ENCODE measurements at regions not wholly inside any gene's neighbourhood (a gene's known extent, or its start where the extent isn't known, plus 50 kb on each side); places are given as distances from the start of the nearest gene placed in this dataset.

- Histone ChIP-seq H3K36me3 (ENCODE audit: control insufficient read depth in 2 of 2, extremely low read depth in 1 of 2, insufficient read depth in 2 of 2, low read length in 2 of 2) (no peaks in the 10 kb centered on the region), H2AFZ (ENCODE audit: control insufficient read depth, low read length) (no peak overlapping the region), H3K79me2 (ENCODE audit: control insufficient read depth, insufficient read depth, low read length) (no peaks in the 10 kb centered on the region), H3K9ac (ENCODE audit: control insufficient read depth, extremely low read depth, insufficient read depth, low read length) (no peak overlapping the region), H3K4me2 (ENCODE audit: control insufficient read depth, extremely low read depth, insufficient read depth, low read depth, low read length) (no peak overlapping the region), H3K27me3 (ENCODE audit: control insufficient read depth, extremely low read depth, insufficient read depth, low read length) (no peaks in the 10 kb centered on the region), H3K9me1 (ENCODE audit: control insufficient read depth, extremely low read depth, insufficient read depth, low read length) (no peaks in the 10 kb centered on the region), H4K20me1 (ENCODE audit: control insufficient read depth, extremely low read depth, insufficient read depth, low read length) (no peaks in the 10 kb centered on the region), H3K4me3 (ENCODE audit: control insufficient read depth in 2 of 3, extremely low read depth in 1 of 3, insufficient read depth in 2 of 3, low read depth in 1 of 3, low read length in 3 of 3) (no peak overlapping the region), H3K4me1 (ENCODE audit: control insufficient read depth, extremely low read depth, insufficient read depth, low read length) (peaks cover 11% of the 10 kb centered on the region), H3K27ac (ENCODE audit: control insufficient read depth, insufficient read depth, low read length) (no peak overlapping the region), H3K9me3 (ENCODE audit: control insufficient read depth, low read depth, low read length) (no peaks in the 10 kb centered on the region)
- dilution Hi-C loops (cut with MboI; ENCODE audit: extremely low pct_ligation_motif_present, low sequenced_read_pairs) = no loop called here
- no peak for DNase-seq (ENCODE audit: low read depth, low spot score)
- FAIRE-seq = no peak
- no peak for TF ChIP-seq EZH2 (IDR thresholded peaks at IDR 0.05; ENCODE audit: low read length)
- TF ChIP-seq CTCF (optimal IDR thresholded peaks at IDR 0.05 in 1 of 3, IDR thresholded peaks at IDR 0.05 in 1 of 3, conservative IDR thresholded peaks at IDR 0.05 in 1 of 3; ENCODE audit: extremely low read depth in 1 of 3, insufficient read depth in 2 of 3, low read length in 3 of 3) = no peak
These were observed 1032.4 kb downstream of the MCTP2 start for GRCh38 chr15:95263751-95264150.

GRCh38 chr15:95265419-95265997 lies 1034.1 kb downstream of the MCTP2 start:
- H2AFZ ChIP-seq (ENCODE audit: control insufficient read depth, low read length) = no peak overlapping the region
- no peaks in the 10 kb centered on the region for H3K36me3 ChIP-seq (ENCODE audit: control insufficient read depth in 2 of 2, extremely low read depth in 1 of 2, insufficient read depth in 2 of 2, low read length in 2 of 2)
- no peaks in the 10 kb centered on the region for H3K79me2 ChIP-seq (ENCODE audit: control insufficient read depth, insufficient read depth, low read length)
- FAIRE-seq (no peak), DNase-seq (ENCODE audit: low read depth, low spot score) (no peak)
- H3K27ac ChIP-seq (ENCODE audit: control insufficient read depth, insufficient read depth, low read length) = no peak overlapping the region
- H3K4me1 ChIP-seq (ENCODE audit: control insufficient read depth, extremely low read depth, insufficient read depth, low read length) = peaks cover 2% of the 10 kb centered on the region
- H3K4me3 ChIP-seq (ENCODE audit: control insufficient read depth in 2 of 3, extremely low read depth in 1 of 3, insufficient read depth in 2 of 3, low read depth in 1 of 3, low read length in 3 of 3) = no peak overlapping the region
- H3K9ac ChIP-seq (ENCODE audit: control insufficient read depth, extremely low read depth, insufficient read depth, low read length) = no peak overlapping the region
- H4K20me1 ChIP-seq (ENCODE audit: control insufficient read depth, extremely low read depth, insufficient read depth, low read length) = no peaks in the 10 kb centered on the region
- no peaks in the 10 kb centered on the region for H3K27me3 ChIP-seq (ENCODE audit: control insufficient read depth, extremely low read depth, insufficient read depth, low read length)
- no peak overlapping the region for H3K4me2 ChIP-seq (ENCODE audit: control insufficient read depth, extremely low read depth, insufficient read depth, low read depth, low read length)
- H3K9me1 ChIP-seq (ENCODE audit: control insufficient read depth, extremely low read depth, insufficient read depth, low read length) = no peaks in the 10 kb centered on the region
- TF ChIP-seq CTCF (optimal IDR thresholded peaks at IDR 0.05 in 1 of 3, IDR thresholded peaks at IDR 0.05 in 1 of 3, conservative IDR thresholded peaks at IDR 0.05 in 1 of 3; ENCODE audit: extremely low read depth in 1 of 3, insufficient read depth in 2 of 3, low read length in 3 of 3) (no peak), EZH2 (IDR thresholded peaks at IDR 0.05; ENCODE audit: low read length) (no peak)
- dilution Hi-C loops (cut with MboI; ENCODE audit: extremely low pct_ligation_motif_present, low sequenced_read_pairs) = no loop called here
- no peaks in the 10 kb centered on the region for H3K9me3 ChIP-seq (ENCODE audit: control insufficient read depth, low read depth, low read length)

All from keratinocyte (primary cell).